ENCODE measurements at regions not wholly inside any gene's neighbourhood (a gene's known extent, or its start where the extent isn't known, plus 50 kb on each side); places are given as distances from the start of the nearest gene placed in this dataset.

DNA sequence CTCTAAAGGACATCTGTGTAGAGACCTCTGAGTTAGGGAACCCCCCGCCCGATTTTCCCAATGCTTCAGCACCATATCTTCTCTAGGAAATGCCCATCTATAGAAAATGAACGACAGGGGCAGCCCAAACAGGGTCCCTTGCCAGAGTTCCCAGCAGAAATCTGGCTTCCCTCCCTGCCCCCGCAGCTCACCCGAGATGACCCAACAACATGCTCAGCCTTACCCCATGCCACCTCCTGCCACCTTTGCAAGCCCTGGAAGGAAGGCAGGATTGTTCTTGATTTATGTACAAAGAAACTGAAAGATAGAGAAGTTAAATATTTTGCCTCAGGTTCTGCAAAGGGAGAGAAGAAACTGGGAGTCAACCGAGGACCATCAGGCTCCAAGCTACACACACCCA lies 105.6 kb upstream of the UQCRFS1 start:
- Histone ChIP-seq H3K27me3 (no peaks in the 10 kb centered on the region), H3K4me3 (no peak overlapping the region), H3K9me3 (no peaks in the 10 kb centered on the region), H3K4me1 (no peaks in the 10 kb centered on the region), H3K27ac (no peak overlapping the region), H3K36me3 (no peaks in the 10 kb centered on the region)
- FAIRE-seq (no peak), ATAC-seq (no peak), DNase-seq (no peak)
- TF ChIP-seq CTCF (IDR thresholded peaks at IDR 0.05) = no peak
- WGBS, 2 donors = 54 to 60% methylated on average over 6 of the region's 6 CpGs
- intact Hi-C loops (cut with DNase I) = no loop called here

GRCh38 chr19:29320086-29320485 lies 107.1 kb upstream of the UQCRFS1 start:
- no peaks in the 10 kb centered on the region for H3K4me1 ChIP-seq
- no peak overlapping the region for H3K27ac ChIP-seq
- H3K4me3 ChIP-seq = no peak overlapping the region
- H3K27me3 ChIP-seq = no peaks in the 10 kb centered on the region
- no peaks in the 10 kb centered on the region for H3K36me3 ChIP-seq
- no peaks in the 10 kb centered on the region for H3K9me3 ChIP-seq
- 39 to 40% methylated on average over 5 of the region's 5 CpGs for WGBS, 2 donors
- DNase-seq (no peak), FAIRE-seq (no peak), ATAC-seq (no peak)
- TF ChIP-seq CTCF (IDR thresholded peaks at IDR 0.05) = no peak
- intact Hi-C loops (cut with DNase I) = no loop called here

DNA sequence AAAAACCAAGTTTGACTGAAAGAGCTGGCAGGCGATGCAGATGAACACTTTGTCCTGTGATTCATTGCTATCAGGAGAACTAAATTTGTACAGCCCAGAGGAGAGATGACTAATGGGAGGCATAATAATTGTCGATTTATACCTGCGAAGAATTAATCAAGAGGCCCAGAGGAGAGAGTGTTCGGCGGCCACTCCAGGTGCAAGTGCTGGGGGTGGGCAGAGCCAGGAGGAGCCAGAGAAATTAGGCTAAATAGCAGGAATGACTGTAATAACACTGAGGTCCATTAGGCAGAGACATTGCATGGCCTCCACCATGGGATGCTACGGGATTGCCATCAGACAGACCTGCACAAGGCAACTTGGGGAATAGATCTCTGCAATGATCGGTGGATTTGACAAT lies 107.7 kb upstream of the UQCRFS1 start:
- H3K9me3 ChIP-seq = no peaks in the 10 kb centered on the region
- 62 to 75% methylated on average over 7 of the region's 7 CpGs for WGBS, 2 donors
- no peak for FAIRE-seq

GRCh38 chr19:29321116-29321515 lies 108.2 kb upstream of the UQCRFS1 start:
- Histone ChIP-seq H3K4me1 (no peaks in the 10 kb centered on the region), H3K4me3 (no peak overlapping the region), H3K27me3 (no peaks in the 10 kb centered on the region), H3K9me3 (no peaks in the 10 kb centered on the region), H3K36me3 (no peaks in the 10 kb centered on the region), H3K27ac (no peak overlapping the region)
- intact Hi-C loops (cut with DNase I) = no loop called here
- FAIRE-seq (no peak), DNase-seq (no peak), ATAC-seq (no peak)
- no peak for TF ChIP-seq CTCF (IDR thresholded peaks at IDR 0.05)
- 39 to 56% methylated on average over 1 of the region's 1 CpG for WGBS, 2 donors

More for the DNA sequence above, 107.7 kb upstream of the UQCRFS1 start:
- intact Hi-C loops (cut with DNase I) = no loop called here
- TF ChIP-seq CTCF (IDR thresholded peaks at IDR 0.05) = no peak
- ATAC-seq = no peak
- Histone ChIP-seq H3K36me3 (no peaks in the 10 kb centered on the region), H3K27me3 (no peaks in the 10 kb centered on the region), H3K4me3 (no peak overlapping the region), H3K4me1 (no peaks in the 10 kb centered on the region), H3K27ac (no peak overlapping the region)
- no peak for DNase-seq

DNA sequence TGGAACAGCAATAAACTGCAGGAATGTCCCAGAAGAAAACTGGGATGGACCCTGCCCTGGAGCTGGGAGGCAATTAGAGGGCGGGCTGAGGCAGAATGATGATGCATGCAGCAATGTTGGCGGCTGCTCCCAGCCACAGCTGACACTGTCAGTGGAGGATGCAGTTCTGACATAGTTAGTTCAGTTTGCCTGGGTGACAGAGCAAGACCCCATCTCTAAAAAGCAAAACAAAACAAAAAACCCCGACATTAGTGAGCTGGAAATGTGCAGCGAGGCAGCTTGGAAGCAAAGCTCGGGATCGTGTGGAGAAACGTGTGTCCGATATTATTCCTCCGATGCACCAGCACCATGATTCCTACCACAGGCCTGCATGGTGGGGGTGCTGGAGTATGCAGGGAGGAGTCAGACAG lies 110.1 kb upstream of the UQCRFS1 start:
- H3K27ac ChIP-seq = no peak overlapping the region
- no peak overlapping the region for H3K4me3 ChIP-seq
- H3K36me3 ChIP-seq = no peaks in the 10 kb centered on the region
- ATAC-seq (no peak), DNase-seq (no peak), FAIRE-seq (no peak)
- H3K27me3 ChIP-seq = no peaks in the 10 kb centered on the region
- intact Hi-C loops (cut with DNase I) = no loop called here
- H3K4me1 ChIP-seq = no peaks in the 10 kb centered on the region
- 57 to 58% methylated on average over 9 of the region's 9 CpGs for WGBS, 2 donors
- no peaks in the 10 kb centered on the region for H3K9me3 ChIP-seq
- no peak for TF ChIP-seq CTCF (IDR thresholded peaks at IDR 0.05)

Measured in pancreas (tissue), 10 donors.